Testis (tissue), 2 donors: ENCODE measurements at regions not wholly inside any gene's neighbourhood (a gene's known extent, or its start where the extent isn't known, plus 50 kb on each side); places are given as distances from the start of the nearest gene placed in this dataset.

Experiments used
- CTCF ChIP-seq, 3 experiments: fragments of 450-650 bp in 2 of 3; fragments of 200-600 bp in 1 of 3; sonication (generic) in 1 of 3; IDR thresholded peaks; one replicate each; pipeline ENCODE4 v1.5.1; 2016 to 2019; ENCODE audit warnings: antibody characterized with exemption in 3 of 3, mild to moderate bottlenecking in 2 of 3, moderate library complexity in 1 of 3
- POLR2A ChIP-seq: fragments of 450-650 bp; IDR thresholded peaks from one replicate; pipeline ENCODE4 v1.6.1; 2017; ENCODE audit warnings: antibody characterized with exemption, mild to moderate bottlenecking, moderate library complexity

- no peak for TF ChIP-seq CTCF (IDR thresholded peaks at IDR 0.05)
- TF ChIP-seq POLR2A, result no peak
These were observed 185.3 kb downstream of the CCNG2 start for GRCh38 chr4:77342170-77342810.
